ENCODE measurements at regions not wholly inside any gene's neighbourhood (a gene's known extent, or its start where the extent isn't known, plus 50 kb on each side); places are given as distances from the start of the nearest gene placed in this dataset.
"Not testable (repeated sequence)": the region's sequence is repeated elsewhere in the genome, so short reads cannot be mapped to it uniquely, and the experiment has no call there.

DNA sequence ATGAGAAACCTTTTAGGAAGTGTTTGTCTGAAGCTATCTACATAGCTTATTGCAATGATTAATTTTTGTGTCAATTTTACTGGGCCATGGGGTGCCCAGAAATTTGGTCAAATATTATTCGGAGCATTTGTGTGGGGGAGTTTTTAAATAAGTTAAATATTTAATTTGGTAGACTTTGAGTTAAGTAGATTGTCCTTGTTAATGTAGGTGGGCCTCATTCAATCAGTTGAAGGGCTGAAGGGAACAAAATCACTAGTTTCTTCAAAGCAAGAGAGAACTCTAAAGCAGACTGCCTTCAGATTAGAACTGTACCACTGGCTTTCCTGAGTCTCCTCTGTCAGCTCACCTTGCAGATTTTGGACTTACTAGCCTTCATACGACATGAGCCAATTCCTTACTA lies 1008.6 kb upstream of the ADAMTS5 start:
- Histone ChIP-seq H3K27ac (no peak overlapping the region), H3K36me3 (no peaks in the 10 kb centered on the region), H3K4me3 (no peak overlapping the region), H3K4me1 (no peaks in the 10 kb centered on the region), H3K27me3 (no peaks in the 10 kb centered on the region), H3K9me3 (no peaks in the 10 kb centered on the region)
- TF ChIP-seq POLR2A (IDR thresholded peaks at IDR 0.05) (no peak), POLR2AphosphoS5 (IDR thresholded peaks at IDR 0.05) (no peak), EP300 (IDR thresholded peaks at IDR 0.05) (no peak)
- TF ChIP-seq, protein P1, sequence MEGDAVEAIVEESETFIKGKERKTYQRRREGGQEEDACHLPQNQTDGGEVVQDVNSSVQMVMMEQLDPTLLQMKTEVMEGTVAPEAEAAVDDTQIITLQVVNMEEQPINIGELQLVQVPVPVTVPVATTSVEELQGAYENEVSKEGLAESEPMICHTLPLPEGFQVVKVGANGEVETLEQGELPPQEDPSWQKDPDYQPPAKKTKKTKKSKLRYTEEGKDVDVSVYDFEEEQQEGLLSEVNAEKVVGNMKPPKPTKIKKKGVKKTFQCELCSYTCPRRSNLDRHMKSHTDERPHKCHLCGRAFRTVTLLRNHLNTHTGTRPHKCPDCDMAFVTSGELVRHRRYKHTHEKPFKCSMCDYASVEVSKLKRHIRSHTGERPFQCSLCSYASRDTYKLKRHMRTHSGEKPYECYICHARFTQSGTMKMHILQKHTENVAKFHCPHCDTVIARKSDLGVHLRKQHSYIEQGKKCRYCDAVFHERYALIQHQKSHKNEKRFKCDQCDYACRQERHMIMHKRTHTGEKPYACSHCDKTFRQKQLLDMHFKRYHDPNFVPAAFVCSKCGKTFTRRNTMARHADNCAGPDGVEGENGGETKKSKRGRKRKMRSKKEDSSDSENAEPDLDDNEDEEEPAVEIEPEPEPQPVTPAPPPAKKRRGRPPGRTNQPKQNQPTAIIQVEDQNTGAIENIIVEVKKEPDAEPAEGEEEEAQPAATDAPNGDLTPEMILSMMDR (IDR thresholded peaks at IDR 0.05) = no peak
- 80 to 93% methylated on average over 1 to 2 of the region's 2 CpGs for WGBS, 2 donors (ENCODE audit: low coverage in 1 of 2)
- ATAC-seq = no peak

DNA sequence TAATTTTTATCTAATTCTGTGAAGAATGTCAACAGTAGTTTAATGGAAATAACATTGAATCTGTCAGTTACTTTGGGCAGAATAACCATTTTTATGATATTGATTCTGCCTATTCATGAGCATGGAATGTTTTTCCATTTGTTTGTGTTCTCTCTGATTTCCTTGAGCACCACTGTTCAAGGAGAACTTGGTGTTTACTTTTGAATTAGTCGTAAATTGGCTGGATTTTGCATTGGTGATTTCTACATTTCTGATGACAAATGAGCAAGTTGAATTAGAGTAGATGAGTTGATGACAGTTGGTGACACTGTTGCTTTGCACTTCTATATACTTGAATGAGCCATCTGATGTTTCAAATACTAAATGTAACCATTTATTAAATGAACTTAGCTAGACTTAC lies 1007.3 kb upstream of the ADAMTS5 start:
- not testable (repeated sequence) for H3K27ac ChIP-seq, H3K27me3 ChIP-seq, H3K36me3 ChIP-seq, H3K9me3 ChIP-seq, H3K4me1 ChIP-seq, H3K4me3 ChIP-seq, ATAC-seq
- 100% methylated on average over 1 of the region's 1 CpG; no CpG with 5 or more reads in 1 of the 2 donors for WGBS, 2 donors (ENCODE audit: low coverage in 1 of 2)

DNA sequence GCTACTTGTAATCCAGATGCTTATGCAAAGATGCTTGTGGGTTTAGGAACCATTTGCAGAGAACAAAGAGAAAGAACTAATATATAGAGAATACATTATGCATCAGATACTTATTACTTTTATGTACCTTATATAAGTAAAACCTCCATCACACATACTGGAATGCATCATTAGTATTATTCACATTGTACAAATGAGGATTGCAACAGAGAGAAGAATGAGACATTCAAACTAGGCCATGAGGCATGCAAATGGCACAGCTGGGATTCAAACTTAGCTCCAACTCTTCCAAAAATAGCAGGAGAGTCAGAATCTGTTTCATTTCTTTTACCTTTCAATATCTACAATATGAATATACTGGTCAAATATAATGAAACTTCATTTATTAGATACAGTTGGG lies 1001.4 kb upstream of the ADAMTS5 start:
- not testable (repeated sequence) for ATAC-seq, H3K27me3 ChIP-seq, H3K36me3 ChIP-seq, H3K4me3 ChIP-seq, H3K27ac ChIP-seq, H3K9me3 ChIP-seq
- H3K4me1 ChIP-seq = peaks cover 0 to 11% (median 3%) of the 10 kb centered on the region in 3 donors

DNA sequence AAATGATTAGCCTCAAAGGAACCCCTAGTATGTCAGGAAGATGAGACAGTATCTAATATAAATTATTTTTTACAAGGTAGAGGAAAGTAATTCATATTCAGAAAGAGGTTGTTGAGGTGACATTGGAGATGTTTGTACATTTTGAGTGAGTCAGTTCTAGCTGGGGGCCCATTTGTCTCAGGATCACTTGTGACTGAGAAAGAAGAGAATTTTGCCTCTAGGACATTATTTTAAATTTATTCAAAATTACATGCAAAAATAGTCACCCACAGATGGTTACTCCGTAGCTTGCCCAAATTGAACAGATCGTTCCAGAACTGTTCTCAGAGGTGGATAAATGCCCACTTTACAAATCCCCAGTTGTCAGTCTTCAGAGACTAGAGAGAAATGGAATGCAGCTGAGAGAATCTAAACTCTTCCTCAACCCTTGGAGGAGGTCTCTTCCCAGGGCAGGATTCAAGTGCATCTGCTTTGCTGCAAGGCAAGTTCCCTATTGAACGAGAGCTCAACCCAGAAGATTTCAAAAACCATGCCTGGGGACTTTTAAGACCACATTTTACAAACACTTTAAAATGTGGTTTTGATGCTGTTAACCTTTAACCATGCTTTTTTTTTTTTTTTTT lies 987.8 kb upstream of the ADAMTS5 start:
- Histone ChIP-seq H3K9me3 (no peaks in the 10 kb centered on the region), H3K27me3 (no peaks in the 10 kb centered on the region), H3K4me1 (peaks cover 0 to 5% (median 0%) of the 10 kb centered on the region in 3 donors), H3K36me3 (no peaks in the 10 kb centered on the region), H3K27ac (no peak overlapping the region), H3K4me3 (no peak overlapping the region)
- WGBS, 2 donors (ENCODE audit: low coverage in 1 of 2) = 44 to 63% methylated on average over 3 of the region's 3 CpGs
- no peak for ATAC-seq
- TF ChIP-seq POLR2A (IDR thresholded peaks at IDR 0.05) (no peak), EP300 (IDR thresholded peaks at IDR 0.05) (no peak), POLR2AphosphoS5 (IDR thresholded peaks at IDR 0.05) (no peak)
- TF ChIP-seq, protein P1 (IDR thresholded peaks at IDR 0.05) = no peak

DNA sequence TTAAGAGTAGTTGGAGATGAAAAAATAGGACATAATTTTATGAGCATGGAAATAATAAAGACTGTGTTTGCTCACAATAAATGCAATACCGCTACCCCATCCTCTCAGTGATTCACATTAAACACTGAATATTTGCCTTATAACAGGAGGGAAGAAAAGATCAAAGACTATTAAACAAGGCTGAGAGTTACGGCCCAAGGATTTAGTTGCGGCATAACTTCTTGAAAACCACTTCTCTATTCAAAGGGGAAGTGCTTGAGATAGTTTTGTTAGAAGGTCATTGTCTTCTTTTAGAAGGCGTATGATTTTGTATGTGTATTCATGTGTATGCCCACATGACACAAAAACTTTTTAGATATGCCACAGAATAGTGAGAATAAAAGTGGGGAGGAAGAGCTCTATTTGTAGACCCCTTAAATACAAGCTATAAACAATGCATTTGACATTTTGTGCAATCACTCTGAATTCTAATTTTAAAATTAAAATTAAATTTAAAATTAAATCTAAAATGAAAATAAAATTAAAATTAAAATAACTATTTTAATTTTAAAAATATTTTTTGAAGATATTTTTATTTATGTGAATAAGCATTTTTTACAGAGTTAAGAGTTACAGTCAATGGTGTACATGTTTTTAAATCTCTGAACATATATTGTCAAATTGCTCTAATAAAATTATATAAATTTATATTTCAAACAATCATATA lies 986.6 kb upstream of the ADAMTS5 start:
- ATAC-seq = no peak
- H3K4me1 ChIP-seq = peaks cover 0 to 5% (median 0%) of the 10 kb centered on the region in 3 donors
- no peaks in the 10 kb centered on the region for H3K27me3 ChIP-seq
- H3K9me3 ChIP-seq = no peaks in the 10 kb centered on the region
- 66 to 72% methylated on average over 4 of the region's 4 CpGs for WGBS, 2 donors (ENCODE audit: low coverage in 1 of 2)
- H3K27ac ChIP-seq = no peak overlapping the region
- no peaks in the 10 kb centered on the region for H3K36me3 ChIP-seq
- no peak for TF ChIP-seq POLR2A (IDR thresholded peaks at IDR 0.05)
- no peak for TF ChIP-seq EP300 (IDR thresholded peaks at IDR 0.05)
- no peak for TF ChIP-seq POLR2AphosphoS5 (IDR thresholded peaks at IDR 0.05)
- TF ChIP-seq, protein P1 (IDR thresholded peaks at IDR 0.05) = no peak
- H3K4me3 ChIP-seq = no peak overlapping the region

DNA sequence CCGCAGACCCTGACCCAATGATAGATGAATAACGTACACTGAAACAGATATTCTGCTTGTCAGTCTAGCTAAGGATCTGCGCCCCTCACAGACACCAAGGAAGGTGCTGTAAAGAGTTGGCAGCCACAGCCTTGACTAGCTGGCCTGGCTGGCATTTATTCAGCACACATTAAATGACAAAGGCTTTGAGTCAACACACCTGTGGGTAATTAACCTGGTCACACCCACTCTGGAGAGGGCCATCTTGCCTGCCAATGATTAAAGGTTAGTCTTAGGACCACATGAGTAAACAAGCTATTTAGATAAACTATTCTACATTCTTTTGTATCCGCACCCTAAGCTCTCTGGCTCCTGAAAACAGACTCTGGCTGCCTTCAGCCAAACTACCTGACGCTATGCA lies 982.2 kb upstream of the ADAMTS5 start:
- H3K36me3 ChIP-seq, H3K4me1 ChIP-seq, ATAC-seq, H3K27me3 ChIP-seq, H3K9me3 ChIP-seq, H3K4me3 ChIP-seq, H3K27ac ChIP-seq: not testable (repeated sequence)
- 83 to 91% methylated on average over 3 to 5 of the region's 5 CpGs for WGBS, 2 donors (ENCODE audit: low coverage in 1 of 2)

DNA sequence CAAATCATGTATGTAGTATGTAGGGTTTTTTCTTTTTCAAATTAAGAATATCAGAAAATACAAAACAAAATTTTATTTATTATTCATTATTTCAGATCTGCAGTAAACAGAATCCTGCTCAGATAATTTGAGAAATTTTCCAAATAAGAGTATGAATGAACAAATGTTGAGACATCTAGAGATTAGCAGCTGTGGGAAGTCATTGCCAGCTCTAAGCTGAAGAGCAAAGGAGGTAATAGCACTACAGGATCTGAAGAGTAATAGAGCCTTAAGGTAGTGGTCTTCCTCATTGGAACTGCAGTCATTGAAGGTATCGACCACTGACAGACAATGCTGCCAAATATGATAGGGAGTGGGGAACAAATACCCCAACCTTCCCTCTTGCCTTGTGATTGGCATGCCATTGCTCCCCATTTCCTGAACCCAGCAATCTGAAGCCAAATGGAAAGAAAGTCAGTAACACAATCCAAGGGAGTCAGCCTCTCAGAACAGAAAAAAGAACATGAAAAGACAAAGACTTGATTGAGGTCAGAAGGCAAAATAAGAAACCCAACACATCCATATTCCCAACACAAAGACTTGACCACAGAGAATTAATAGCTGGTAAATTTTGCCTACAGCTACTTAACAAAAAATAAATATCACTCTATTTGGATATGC lies 963.4 kb upstream of the ADAMTS5 start:
- no CpG with 5 or more reads among the region's 1 CpG for WGBS, 2 donors (ENCODE audit: low coverage in 1 of 2)
- H3K36me3 ChIP-seq, H3K27me3 ChIP-seq, ATAC-seq, H3K4me1 ChIP-seq, H3K4me3 ChIP-seq, H3K27ac ChIP-seq, H3K9me3 ChIP-seq: not testable (repeated sequence)

DNA sequence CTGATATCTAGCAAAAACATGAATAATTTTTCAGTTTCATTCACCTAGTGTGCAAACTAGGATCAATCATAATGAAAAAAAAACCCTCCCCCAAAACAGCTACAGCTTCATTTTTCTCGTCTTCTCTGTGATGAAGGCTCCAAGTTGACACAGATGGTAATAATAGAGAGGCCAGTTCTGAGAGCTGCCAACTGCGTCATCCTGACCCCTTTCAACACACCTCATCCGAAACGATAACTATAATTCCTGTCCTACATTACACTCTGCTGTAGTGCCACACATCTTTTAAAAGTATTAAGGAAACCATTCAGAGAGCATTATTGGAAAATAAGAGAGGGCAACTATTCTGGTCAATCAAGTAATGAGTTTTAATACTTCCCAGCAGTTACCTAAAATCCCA lies 962.3 kb upstream of the ADAMTS5 start:
- WGBS, 2 donors (ENCODE audit: low coverage in 1 of 2) = 55 to 83% methylated on average over 3 to 4 of the region's 4 CpGs
- H3K36me3 ChIP-seq, H3K9me3 ChIP-seq, H3K4me3 ChIP-seq, ATAC-seq, H3K27ac ChIP-seq, H3K27me3 ChIP-seq, H3K4me1 ChIP-seq: not testable (repeated sequence)

DNA sequence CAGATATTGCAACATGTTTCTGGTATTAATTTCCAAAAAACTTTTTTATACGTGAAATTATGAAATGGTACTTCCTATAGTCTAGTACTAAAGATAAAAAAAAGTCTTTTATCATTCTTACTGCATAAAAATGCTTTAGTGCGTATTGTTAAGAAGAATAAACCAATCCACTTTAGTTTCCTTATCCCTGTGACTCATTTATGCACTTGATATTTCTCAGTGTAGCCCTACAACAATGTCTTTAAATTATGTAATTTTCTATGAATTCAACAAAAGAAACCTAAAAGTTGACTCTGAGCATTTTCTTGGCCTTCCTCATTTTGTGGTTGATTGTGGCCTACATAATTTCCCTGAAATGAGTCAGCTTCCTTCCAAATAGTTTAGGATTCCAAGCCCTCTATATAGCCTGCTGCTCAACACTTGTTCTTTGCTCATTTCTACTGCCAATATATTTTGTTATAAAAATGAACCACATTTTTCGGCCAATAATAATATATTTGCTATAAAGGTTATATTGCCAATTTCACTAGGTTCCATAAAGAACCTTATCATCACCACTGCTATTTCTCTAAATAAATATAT lies 961.7 kb upstream of the ADAMTS5 start:
- H3K27ac ChIP-seq, H3K36me3 ChIP-seq, H3K4me1 ChIP-seq, H3K4me3 ChIP-seq, H3K9me3 ChIP-seq, H3K27me3 ChIP-seq: not testable (repeated sequence)
- 64 to 79% methylated on average over 3 of the region's 3 CpGs for WGBS, 2 donors (ENCODE audit: low coverage in 1 of 2)
- peak; percentile 34 for ATAC-seq
